A549 (cell line): ENCODE measurements at regions not wholly inside any gene's neighbourhood (a gene's known extent, or its start where the extent isn't known, plus 50 kb on each side); places are given as distances from the start of the nearest gene placed in this dataset.
A peak's percentile ranks its signal among the peaks of the same experiment; 100 is the strongest.

Experiments used
- ATAC-seq, 2 experiments: fragments of 200-7000 bp in 1 of 2; fragments of >200 bp in 1 of 2; cut with Nextera tagmentation in 1 of 2; cut with Tn5 transposase in 1 of 2; 3 replicates each; pipeline versions ENCODE4 v1.8.0 to v1.9.1; 2018 to 2020; ENCODE audit warnings: mild to moderate bottlenecking in 1 of 2, moderate library complexity in 1 of 2
- CTCF ChIA-PET: fragments of 300-600 bp; sonication (Branson Sonifier 250); formaldehyde crosslinking; extraction: SDS; loops from one replicate; lab custom pipeline; 2021; ENCODE audit warnings: antibody characterized with exemption, inconsistent platforms; lab: Yijun Ruan, JAX
- POLR2A ChIA-PET: fragments of 350-600 bp; formaldehyde crosslinking; extraction: SDS; loops from one replicate; lab custom pipeline; 2021; ENCODE audit warnings: antibody characterized with exemption, inconsistent platforms; lab: Yijun Ruan, JAX
- DNase-seq, 2 experiments: peaks; one replicate each; pipeline versions ENCODE4 v3.0.0 to v3.0.0-alpha.2; 2011 to 2016; ENCODE audit warnings: low read depth in 1 of 2, low spot score in 1 of 2
- FAIRE-seq: peaks from 2 replicates; lab custom pipeline; 2011; peaks lifted over from hg19 to GRCh38; lab: Jason Lieb, UNC
- H3K27ac ChIP-seq, 2 experiments: fragments of >200 bp; sonication (Bioruptor Twin); formaldehyde crosslinking; 3 replicates each; pipeline ENCODE4 v1.5.1; 2016 to 2017
- H3K4me1 ChIP-seq: fragments of >200 bp; sonication (Bioruptor Twin); formaldehyde crosslinking; 3 replicates; pipeline ENCODE4 v1.6.1; 2016
- H3K4me2 ChIP-seq: fragments of >200 bp; sonication (Bioruptor Twin); formaldehyde crosslinking; 3 replicates; pipeline ENCODE4 v1.6.1; 2016
- H3K4me3 ChIP-seq: fragments of >200 bp; sonication (Bioruptor Twin); formaldehyde crosslinking; 3 replicates; pipeline ENCODE4 v1.5.1; 2016
- H3K9me3 ChIP-seq: fragments of >200 bp; sonication (Bioruptor Twin); formaldehyde crosslinking; 3 replicates; pipeline ENCODE4 v1.6.1; 2016
- CEBPB ChIP-seq, 2 experiments: fragments of >200 bp in 1 of 2; sonication (Bioruptor Twin) in 1 of 2; formaldehyde crosslinking in 1 of 2; IDR thresholded peaks; 2 replicates each; pipeline ENCODE4 v1.6.1; 2012 to 2016
- CHD2 ChIP-seq: fragments of 150-350 bp; IDR thresholded peaks from 2 replicates; pipeline ENCODE4 v1.6.1; 2014; ENCODE audit warnings: low read length; ENCODE audit not compliant: partially characterized antibody
- E2F6 ChIP-seq: IDR thresholded peaks from 2 replicates; pipeline ENCODE4 v1.6.1; 2012; ENCODE audit warnings: low read depth, borderline replicate concordance
- EP300 ChIP-seq, 2 experiments: fragments of >200 bp; sonication (Bioruptor Twin); formaldehyde crosslinking; IDR thresholded peaks; 2 replicates in 1 of 2; 3 replicates in 1 of 2; pipeline ENCODE4 v1.6.1; 2016 to 2017
- ESRRA ChIP-seq: fragments of 150-350 bp; IDR thresholded peaks from 2 replicates; pipeline ENCODE4 v1.6.1; 2014; ENCODE audit warnings: mild to moderate bottlenecking, low read length, borderline replicate concordance
- FOSL2 ChIP-seq, 2 experiments: fragments of 450-650 bp in 1 of 2; fragments of >200 bp in 1 of 2; sonication (Bioruptor Twin) in 1 of 2; formaldehyde crosslinking; IDR thresholded peaks; 2 replicates each; pipeline versions ENCODE4 v1.5.0 to v1.6.1; 2016 to 2020; ENCODE audit warnings: mild to moderate bottlenecking in 1 of 2, moderate library complexity in 1 of 2
- HDAC2 ChIP-seq: fragments of 200-600 bp; sonication (generic); IDR thresholded peaks from 2 replicates; pipeline ENCODE4 v1.6.1; 2016
- HEYL ChIP-seq: fragments of 250-450 bp; sonication (Bioruptor Pico); IDR thresholded peaks from 2 replicates; pipeline ENCODE4 v1.8.0; 2021; ENCODE audit warnings: mild to moderate bottlenecking, moderate library complexity
- HMGXB4 ChIP-seq: fragments of 250-450 bp; sonication (Bioruptor Pico); IDR thresholded peaks from 2 replicates; pipeline ENCODE4 v1.5.0; 2021; ENCODE audit warnings: mild to moderate bottlenecking, moderate library complexity, borderline replicate concordance
- HOXB5 ChIP-seq: fragments of 250-450 bp; sonication (Bioruptor Pico); IDR thresholded peaks from 2 replicates; pipeline ENCODE4 v1.5.0; 2020; ENCODE audit warnings: mild to moderate bottlenecking, moderate library complexity
- JUN ChIP-seq, 2 experiments: fragments of >200 bp; sonication (Bioruptor Twin); formaldehyde crosslinking; IDR thresholded peaks; 2 replicates in 1 of 2; 3 replicates in 1 of 2; pipeline ENCODE4 v1.6.1; 2016 to 2017
- JUNB ChIP-seq: fragments of >200 bp; sonication (Bioruptor Twin); formaldehyde crosslinking; IDR thresholded peaks from 2 replicates; pipeline ENCODE4 v1.6.1; 2016
- KDM5A ChIP-seq: fragments of 200-600 bp; sonication (generic); IDR thresholded peaks from 2 replicates; pipeline ENCODE4 v1.6.1; 2016; ENCODE audit warnings: antibody characterized with exemption, mild to moderate bottlenecking
- MYC ChIP-seq: IDR thresholded peaks from 2 replicates; pipeline ENCODE4 v1.6.1; 2012; ENCODE audit warnings: mild to moderate bottlenecking, inconsistent platforms, low read length, improper control_type of control experiment, borderline replicate concordance
- NR3C1 ChIP-seq: fragments of >200 bp; sonication (Bioruptor Twin); formaldehyde crosslinking; IDR thresholded peaks from 3 replicates; pipeline ENCODE4 v1.6.1; 2017
- PBX3 ChIP-seq: IDR thresholded peaks from 2 replicates; pipeline ENCODE4 v1.6.1; 2012
- RAD21 ChIP-seq, 2 experiments: fragments of >200 bp in 1 of 2; sonication (Bioruptor Twin) in 1 of 2; formaldehyde crosslinking in 1 of 2; IDR thresholded peaks in 1 of 2; conservative IDR thresholded peaks in 1 of 2; 2 replicates in 1 of 2; 3 replicates in 1 of 2; pipeline ENCODE4 v1.6.1; 2012 to 2018; ENCODE audit warnings: inconsistent platforms in 1 of 2
- REST ChIP-seq: fragments of 200-600 bp; sonication (generic); IDR thresholded peaks from 2 replicates; pipeline ENCODE4 v1.6.1; 2016; ENCODE audit warnings: antibody characterized with exemption, mild to moderate bottlenecking, moderate library complexity
- RNF2 ChIP-seq: fragments of 200-600 bp; sonication (generic); IDR thresholded peaks from 2 replicates; pipeline ENCODE4 v1.6.1; 2016; ENCODE audit warnings: low read depth, mild to moderate bottlenecking, antibody characterized with exemption, moderate library complexity, borderline replicate concordance
- TP53 ChIP-seq: fragments of 250-450 bp; sonication (Bioruptor Pico); IDR thresholded peaks from 2 replicates; pipeline ENCODE4 v1.5.0; 2021; ENCODE audit warnings: mild to moderate bottlenecking, moderate library complexity
- ZC3H11A ChIP-seq: fragments of 450-650 bp; IDR thresholded peaks from 2 replicates; pipeline ENCODE4 v1.6.1; 2014; ENCODE audit warnings: antibody characterized with exemption, mild to moderate bottlenecking
- ZNF302 ChIP-seq: fragments of 250-450 bp; sonication (Bioruptor Pico); IDR thresholded peaks from 2 replicates; pipeline ENCODE4 v1.9.0; 2021; ENCODE audit warnings: inconsistent platforms, mild to moderate bottlenecking, moderate library complexity
- WGBS: methylation state at CpG from one replicate; pipeline ENCODE4 v1.1.6; 2017; ENCODE audit errors: missing lambda C conversion rate; 5-methylcytosine and 5-hydroxymethylcytosine counted together

- DNase-seq: no peak
- WGBS: 77% methylated on average over 3 of the region's 3 CpGs
- ChIA-PET CTCF (interaction anchor here (0.6 to 1.6 kb wide), 3 partner anchors 31 to 256 kb away, joined by 3 to 8 read pairs (median 3); no protein-coding TSS in a partner anchor), POLR2A (interaction anchor here (1.4 kb wide), 1 partner anchor 902 kb away, joined by 6 read pairs; the partner anchor contains the start of gene KLF6)
- no peak for ATAC-seq
- Histone ChIP-seq H3K9me3 (0 out of 3 replicates have a peak, but pooled peaks cover 3% of the 10 kb centered on the region), H3K4me2 (no peak overlapping the region), H3K4me3 (no peak overlapping the region), H3K27ac (peak overlapping the region in 1 of 2 experiments; percentile 66; a peak in 3 of 6 replicates), H3K4me1 (peaks cover 44% of the 10 kb centered on the region)
- no peak for TF ChIP-seq CHD2
- no peak for TF ChIP-seq NR3C1
- TF ChIP-seq HDAC2: no peak
- FAIRE-seq: no peak
Measured at GRCh38 chr10:4687397-4687796, 138.6 kb upstream of the AKR1E2 start.

- H3K27ac ChIP-seq: peak overlapping the region; percentile 19 to 71; a peak in 5 of 6 replicates
- peaks cover 41% of the 10 kb centered on the region for H3K4me1 ChIP-seq
- DNase-seq (peak; percentile 51 to 77), ATAC-seq (peak; percentile 86), FAIRE-seq (peak; percentile 59)
- no peak overlapping the region for H3K4me3 ChIP-seq
- CTCF ChIA-PET: interaction anchor here (1.0 to 1.7 kb wide), 5 partner anchors 10 to 1447 kb away, joined by 3 to 8 read pairs (median 3); no protein-coding TSS in a partner anchor
- POLR2A ChIA-PET: interaction anchor here (1.2 to 1.4 kb wide), 3 partner anchors 18 to 902 kb away, joined by 5 to 6 read pairs (median 5); partner anchors contain the start of gene KLF6
- 0 out of 3 replicates have a peak, but pooled peaks cover 3% of the 10 kb centered on the region for H3K9me3 ChIP-seq
- H3K4me2 ChIP-seq: peak overlapping the region; percentile 45
- 0 out of 5 replicates have a peak, but pooled peaks of 1 of the 2 experiments have one; percentile 9 for TF ChIP-seq RAD21 (conservative IDR thresholded peaks at IDR 0.05 in 1 of 2, IDR thresholded peaks at IDR 0.05 in 1 of 2)
- peak; percentile 16 to 36; a peak in 2 of 5 replicates for TF ChIP-seq EP300 (IDR thresholded peaks at IDR 0.05)
- TF ChIP-seq HMGXB4 (CRISPR knock-in tag): no peak
- 0 out of 2 replicates have a peak, but pooled peaks have one; percentile 18 for TF ChIP-seq FOSL2 (IDR thresholded peaks at IDR 0.05)
- TF ChIP-seq FOSL2 (CRISPR knock-in tag; IDR thresholded peaks at IDR 0.05): peak; percentile 60
- TF ChIP-seq TP53: no peak
- TF ChIP-seq HOXB5: 0 out of 2 replicates have a peak, but pooled peaks have one; percentile 44
- no peak for TF ChIP-seq REST
- TF ChIP-seq HEYL (CRISPR knock-in tag): no peak
- TF ChIP-seq JUNB: peak; percentile 55
- no peak for TF ChIP-seq NR3C1
- WGBS: 19% methylated on average over 4 of the region's 4 CpGs
Measured at GRCh38 chr10:4686644-4686996, 139.4 kb upstream of the AKR1E2 start.

GRCh38 chr10:4685904-4686643 lies 139.9 kb upstream of the AKR1E2 start:
- ATAC-seq (peak in 1 of 2 experiments; percentile 56; a peak in 2 of 6 replicates), FAIRE-seq (no peak), DNase-seq (no peak)
- no peak overlapping the region for H3K4me3 ChIP-seq
- 0 out of 3 replicates have a peak, but pooled peaks cover 3% of the 10 kb centered on the region for H3K9me3 ChIP-seq
- ChIA-PET POLR2A (interaction anchor here (1.2 to 1.4 kb wide), 3 partner anchors 18 to 901 kb away, joined by 5 to 6 read pairs (median 5); partner anchors contain the start of gene KLF6), CTCF (interaction anchor here (1.0 to 1.8 kb wide), 6 partner anchors 11 to 1446 kb away, joined by 3 to 8 read pairs (median 4); no protein-coding TSS in a partner anchor)
- TF ChIP-seq E2F6 (no peak), CHD2 (no peak), KDM5A (no peak), RNF2 (no peak), PBX3 (no peak), ESRRA (no peak), ZC3H11A (no peak), MYC (no peak), ZNF302 (no peak), JUN (IDR thresholded peaks at IDR 0.05) (no peak), CEBPB (IDR thresholded peaks at IDR 0.05) (no peak)
- WGBS: 77% methylated on average over 5 of the region's 5 CpGs
- peak overlapping the region; percentile 19 to 71 for H3K27ac ChIP-seq
- peaks cover 35% of the 10 kb centered on the region for H3K4me1 ChIP-seq
- peak overlapping the region; percentile 45 for H3K4me2 ChIP-seq
